ENCODE measurements at regions not wholly inside any gene's neighbourhood (a gene's known extent, or its start where the extent isn't known, plus 50 kb on each side); places are given as distances from the start of the nearest gene placed in this dataset.
A peak's percentile ranks its signal among the peaks of the same experiment; 100 is the strongest.
"Not testable (repeated sequence)": the region's sequence is repeated elsewhere in the genome, so short reads cannot be mapped to it uniquely, and the experiment has no call there.

GRCh38 chr7:29696402-29696801 lies 109.9 kb upstream of the WIPF3 start:
- DNase-seq = not testable (repeated sequence)

GRCh38 chr7:29699723-29700122 lies 106.6 kb upstream of the WIPF3 start:
- DNase-seq = not testable (repeated sequence)

GRCh38 chr7:29701540-29701939 lies 104.8 kb upstream of the WIPF3 start:
- not testable (repeated sequence) for DNase-seq

GRCh38 chr7:29703830-29704229 lies 102.5 kb upstream of the WIPF3 start:
- not testable (repeated sequence) for DNase-seq

- peak in 3 of 56 donors; percentile 1 to 2 (median 2) for DNase-seq
Observed at GRCh38 chr7:29709002-29709401, 97.3 kb upstream of the WIPF3 start.

GRCh38 chr7:29723127-29723526 lies 83.2 kb upstream of the WIPF3 start:
- not testable (repeated sequence) for DNase-seq

- DNase-seq = no peak
Observed at GRCh38 chr7:29723599-29723998, 82.7 kb upstream of the WIPF3 start.

GRCh38 chr7:29729534-29730165 lies 76.7 kb upstream of the WIPF3 start:
- not testable (repeated sequence) for DNase-seq

- DNase-seq = no peak
Observed at GRCh38 chr7:29734246-29734731, 72.0 kb upstream of the WIPF3 start.

GRCh38 chr7:29747645-29748245 lies 58.6 kb upstream of the WIPF3 start:
- DNase-seq = not testable (repeated sequence)

- DNase-seq = peak in 2 of 56 donors; percentile 1 to 19
Observed at GRCh38 chr7:29748286-29749099, 57.8 kb upstream of the WIPF3 start.

- peak in 22 of 56 donors; percentile 2 to 61 (median 18) for DNase-seq
Observed at GRCh38 chr7:29749701-29750321, 56.5 kb upstream of the WIPF3 start.

- peak in 21 of 56 donors; percentile 2 to 61 (median 13) for DNase-seq
Observed at GRCh38 chr7:29750373-29750940, 55.9 kb upstream of the WIPF3 start.

GRCh38 chr7:29751012-29751411 lies 55.3 kb upstream of the WIPF3 start:
- not testable (repeated sequence) for DNase-seq

- no peak for DNase-seq
Observed at GRCh38 chr7:29754874-29755490, 51.3 kb upstream of the WIPF3 start.
